ENCODE measurements at regions not wholly inside any gene's neighbourhood (a gene's known extent, or its start where the extent isn't known, plus 50 kb on each side); places are given as distances from the start of the nearest gene placed in this dataset.

DNA sequence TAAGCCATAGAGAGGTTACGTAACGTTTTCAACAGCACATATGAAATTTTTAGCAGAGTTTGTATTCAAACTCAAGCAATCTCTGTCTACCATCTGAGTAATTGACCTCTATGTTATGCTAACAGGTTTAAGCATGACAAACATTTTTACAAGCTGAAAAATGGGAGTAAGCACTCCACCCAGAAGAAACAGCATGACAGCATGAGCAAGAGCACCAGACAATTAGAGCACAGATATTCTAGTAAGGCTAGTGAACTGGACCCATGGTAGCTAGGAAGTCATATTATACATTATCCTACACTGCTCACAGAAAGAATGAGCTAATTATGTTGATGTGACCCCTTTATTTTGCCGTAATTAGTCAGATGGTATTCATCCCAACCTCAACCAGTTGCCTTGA, 200.5 kb downstream of the PABPC4L start:
- CTCF ChIA-PET, result no interaction called here
- no peak for DNase-seq (ENCODE audit: low read depth, low spot score)
- TF ChIP-seq CTCF (IDR thresholded peaks at IDR 0.05; ENCODE audit: insufficient read depth, low read length, missing control alignments), result no peak
- H3K4me3 ChIP-seq (ENCODE audit: low read depth, low read length), result no peak overlapping the region
- POLR2A ChIA-PET, result no interaction called here

- no peak for TF ChIP-seq CTCF (IDR thresholded peaks at IDR 0.05; ENCODE audit: insufficient read depth, low read length, missing control alignments)
- ChIA-PET CTCF (no interaction called here), POLR2A (no interaction called here)
- no peak overlapping the region for H3K4me3 ChIP-seq (ENCODE audit: low read depth, low read length)
- no peak for DNase-seq (ENCODE audit: low read depth, low spot score)
Observed at GRCh38 chr4:133997436-133997835, 204.2 kb downstream of the PABPC4L start.

DNA sequence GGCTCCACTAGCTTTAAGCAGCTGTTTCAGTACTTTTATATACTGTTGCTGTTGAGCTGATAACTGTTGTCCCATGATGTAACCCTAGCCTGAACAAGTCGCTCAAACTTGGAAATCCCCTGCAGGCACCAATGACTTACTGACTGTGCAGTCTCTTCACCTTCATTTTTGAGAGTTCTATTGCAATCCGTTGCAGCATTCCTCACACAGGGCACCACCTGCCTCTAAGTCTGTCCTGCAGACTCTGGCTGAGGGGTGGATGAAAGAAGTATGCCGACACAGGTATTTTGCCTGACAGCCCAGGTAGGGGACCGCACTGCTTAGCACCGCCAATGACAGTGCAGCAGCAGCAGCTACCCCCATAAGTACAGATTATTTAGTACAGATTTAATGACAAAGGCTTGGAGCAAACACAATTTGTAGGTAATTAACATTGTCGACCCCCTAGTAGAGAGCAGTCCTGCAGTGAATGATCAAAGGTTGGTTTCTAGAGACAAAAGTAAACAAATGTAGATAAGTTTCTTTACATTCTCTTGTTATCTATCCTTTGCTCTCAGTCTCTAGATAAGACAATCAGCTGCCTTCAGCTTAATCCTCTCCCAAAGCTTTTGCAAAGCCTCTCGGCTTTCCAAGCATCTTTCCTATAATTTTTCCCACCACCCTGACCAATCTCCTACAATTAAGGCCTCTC, 205.0 kb downstream of the PABPC4L start:
- POLR2A ChIA-PET, result no interaction called here
- no peak overlapping the region for H3K4me3 ChIP-seq (ENCODE audit: low read depth, low read length)
- CTCF ChIA-PET, result no interaction called here
- DNase-seq (ENCODE audit: low read depth, low spot score), result no peak
- TF ChIP-seq CTCF (IDR thresholded peaks at IDR 0.05; ENCODE audit: insufficient read depth, low read length, missing control alignments), result no peak

- CTCF ChIA-PET, result no interaction called here
Observed at GRCh38 chr4:133995243-133995960, 206.2 kb downstream of the PABPC4L start.

DNA sequence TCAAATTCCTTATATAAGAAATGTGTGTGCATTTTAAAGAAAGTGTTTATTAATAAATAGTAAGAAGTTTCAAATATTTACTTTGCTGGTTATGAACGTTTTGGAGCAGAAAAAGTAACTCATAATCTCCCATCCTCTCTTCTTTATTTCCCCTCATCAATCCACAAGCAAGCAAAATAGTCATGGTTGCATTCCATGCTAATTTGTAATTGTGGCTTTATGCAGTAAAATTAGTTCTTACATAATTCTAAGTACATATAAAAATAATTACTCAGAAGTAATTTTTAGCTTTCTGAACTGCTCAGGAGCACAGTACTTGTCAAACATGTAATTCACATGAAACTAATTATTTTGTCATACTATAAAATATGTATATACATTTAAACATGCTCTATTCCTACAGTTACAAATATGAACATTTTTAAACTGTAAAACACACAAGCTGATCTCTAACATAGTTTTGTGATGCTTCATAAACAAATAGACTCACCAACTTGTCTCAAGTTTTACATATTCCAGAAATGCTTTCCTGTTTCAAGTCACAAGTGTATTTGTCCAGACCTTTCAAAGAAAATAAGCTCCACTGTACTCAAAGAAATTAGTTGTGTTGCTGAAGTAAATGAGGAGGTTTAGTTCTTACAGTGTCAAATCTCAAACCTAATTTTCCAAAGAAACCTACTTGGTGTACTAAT, 218.9 kb downstream of the PABPC4L start:
- POLR2A ChIA-PET, result no interaction called here

More at GRCh38 chr4:133995243-133995960, 206.2 kb downstream of the PABPC4L start:
- TF ChIP-seq CTCF (IDR thresholded peaks at IDR 0.05; ENCODE audit: insufficient read depth, low read length, missing control alignments), result no peak
- H3K4me3 ChIP-seq (ENCODE audit: low read depth, low read length), result no peak overlapping the region
- POLR2A ChIA-PET, result no interaction called here
- DNase-seq (ENCODE audit: low read depth, low spot score), result no peak

More for the DNA sequence above, 218.9 kb downstream of the PABPC4L start:
- no peak for TF ChIP-seq CTCF (IDR thresholded peaks at IDR 0.05; ENCODE audit: insufficient read depth, low read length, missing control alignments)
- no peak overlapping the region for H3K4me3 ChIP-seq (ENCODE audit: low read depth, low read length)
- CTCF ChIA-PET, result no interaction called here
- DNase-seq (ENCODE audit: low read depth, low spot score), result no peak

Measured in AG04449 (cell line).